PC-9 (cell line): ENCODE measurements at regions not wholly inside any gene's neighbourhood (a gene's known extent, or its start where the extent isn't known, plus 50 kb on each side); places are given as distances from the start of the nearest gene placed in this dataset.

Source experiments
- EZH2 ChIP-seq: fragments of 200-600 bp; sonication (generic); IDR thresholded peaks from 2 replicates; pipeline ENCODE4 v1.8.0; 2017; ENCODE audit warnings: antibody characterized with exemption, low read depth
- TF ChIP-seq, protein P1 (sequence below): fragments of 200-600 bp; sonication (generic); conservative IDR thresholded peaks from 2 replicates; pipeline ENCODE4 v1.6.1; 2017; ENCODE audit warnings: mixed run types, antibody characterized with exemption, mild to moderate bottlenecking, moderate library complexity

DNA sequence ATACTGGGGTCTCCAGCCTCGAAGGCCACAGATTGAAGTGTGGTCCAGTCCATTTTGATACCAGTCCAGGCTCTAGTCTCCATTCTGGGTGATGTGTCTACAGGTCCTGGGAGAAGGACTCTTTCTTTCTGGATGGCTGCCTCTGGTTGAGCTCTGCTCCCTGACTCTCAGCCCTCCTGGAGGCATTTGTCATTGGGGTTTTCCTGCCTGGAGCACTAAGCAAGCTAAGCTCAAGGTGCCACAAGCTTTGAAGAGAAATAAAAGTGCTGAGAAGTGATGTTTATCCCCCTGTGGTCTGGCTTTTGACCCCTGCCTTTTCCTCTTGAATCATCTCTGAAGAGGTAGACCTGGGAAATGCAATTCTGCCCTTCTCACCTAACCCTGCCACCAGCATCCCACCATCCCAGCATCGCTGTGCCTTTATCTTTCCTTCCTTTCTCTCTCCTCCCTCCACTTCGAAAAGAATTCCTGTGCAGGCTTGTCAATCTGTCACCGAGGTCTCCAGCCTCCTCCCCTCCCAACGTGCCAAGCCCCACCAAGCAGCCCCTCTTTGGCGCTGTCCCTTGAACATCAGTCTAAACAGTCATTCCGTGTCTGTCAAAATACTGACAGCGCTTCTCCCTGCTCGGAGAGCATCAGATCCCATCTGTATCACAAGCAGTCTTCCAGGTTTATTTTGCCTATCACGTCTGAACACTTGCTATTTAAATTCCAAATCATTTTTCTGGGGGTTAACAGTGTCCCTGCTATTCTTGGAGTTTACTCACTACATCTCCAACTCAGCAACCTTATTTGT is 334.6 kb upstream of the SLC14A2 start:
- TF ChIP-seq, protein P1, sequence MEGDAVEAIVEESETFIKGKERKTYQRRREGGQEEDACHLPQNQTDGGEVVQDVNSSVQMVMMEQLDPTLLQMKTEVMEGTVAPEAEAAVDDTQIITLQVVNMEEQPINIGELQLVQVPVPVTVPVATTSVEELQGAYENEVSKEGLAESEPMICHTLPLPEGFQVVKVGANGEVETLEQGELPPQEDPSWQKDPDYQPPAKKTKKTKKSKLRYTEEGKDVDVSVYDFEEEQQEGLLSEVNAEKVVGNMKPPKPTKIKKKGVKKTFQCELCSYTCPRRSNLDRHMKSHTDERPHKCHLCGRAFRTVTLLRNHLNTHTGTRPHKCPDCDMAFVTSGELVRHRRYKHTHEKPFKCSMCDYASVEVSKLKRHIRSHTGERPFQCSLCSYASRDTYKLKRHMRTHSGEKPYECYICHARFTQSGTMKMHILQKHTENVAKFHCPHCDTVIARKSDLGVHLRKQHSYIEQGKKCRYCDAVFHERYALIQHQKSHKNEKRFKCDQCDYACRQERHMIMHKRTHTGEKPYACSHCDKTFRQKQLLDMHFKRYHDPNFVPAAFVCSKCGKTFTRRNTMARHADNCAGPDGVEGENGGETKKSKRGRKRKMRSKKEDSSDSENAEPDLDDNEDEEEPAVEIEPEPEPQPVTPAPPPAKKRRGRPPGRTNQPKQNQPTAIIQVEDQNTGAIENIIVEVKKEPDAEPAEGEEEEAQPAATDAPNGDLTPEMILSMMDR, result no peak
- no peak for TF ChIP-seq EZH2
